SK-N-MC (cell line): ENCODE measurements at regions not wholly inside any gene's neighbourhood (a gene's known extent, or its start where the extent isn't known, plus 50 kb on each side); places are given as distances from the start of the nearest gene placed in this dataset.

Experiments
- EZH2 ChIP-seq: fragments of 200-600 bp; sonication (generic); IDR thresholded peaks from one replicate; pipeline ENCODE4 v1.6.1; 2017; ENCODE audit warnings: antibody characterized with exemption
- POLR2AphosphoS5 ChIP-seq: IDR thresholded peaks from 2 replicates; pipeline ENCODE4 v1.6.1; 2012; ENCODE audit warnings: mild to moderate bottlenecking, low read depth, low read length, borderline replicate concordance

DNA sequence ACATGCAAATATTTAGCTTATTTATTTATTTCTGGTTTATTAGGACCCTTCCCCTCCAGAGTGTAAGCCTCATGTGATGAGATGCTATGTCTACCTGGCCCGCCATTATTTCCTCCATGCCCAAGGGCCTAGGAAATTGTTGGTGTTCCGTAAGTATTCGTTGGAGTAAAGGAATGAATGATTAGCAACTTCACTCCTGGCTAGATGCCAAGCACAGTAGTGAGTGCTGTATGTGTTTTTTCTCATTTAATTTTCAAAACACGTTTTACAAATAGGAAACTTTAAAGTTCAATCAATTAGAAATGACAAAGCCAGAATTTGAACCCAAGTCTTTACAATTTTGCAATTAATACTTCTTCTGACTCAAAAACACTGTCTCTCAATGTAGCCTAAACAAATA, 253.8 kb downstream of the BCAT1 start:
- no peak for TF ChIP-seq POLR2AphosphoS5
- no peak for TF ChIP-seq EZH2
